ENCODE measurements at regions not wholly inside any gene's neighbourhood (a gene's known extent, or its start where the extent isn't known, plus 50 kb on each side); places are given as distances from the start of the nearest gene placed in this dataset.
"Not testable (repeated sequence)": the region's sequence is repeated elsewhere in the genome, so short reads cannot be mapped to it uniquely, and the experiment has no call there.

DNA sequence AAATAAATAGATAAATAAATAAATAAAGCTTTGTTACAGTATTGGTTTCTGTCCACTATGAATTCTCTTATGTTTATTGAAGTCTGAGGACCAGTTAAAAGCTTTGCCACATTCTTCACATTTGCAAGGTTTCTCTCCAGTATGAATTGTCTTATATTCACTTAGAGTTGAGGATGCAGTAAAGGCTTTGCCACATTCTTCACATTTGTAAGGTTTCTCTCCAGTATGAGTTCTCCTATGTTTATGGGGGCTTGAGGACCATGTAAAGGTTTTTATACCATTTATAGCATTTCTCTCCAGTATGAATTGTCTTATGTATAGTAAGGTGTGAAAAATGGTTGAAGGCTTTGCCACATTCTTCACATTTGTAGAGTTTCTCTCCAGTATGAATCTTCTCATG, 168.3 kb downstream of the ZNF737 start:
- H3K4me3 ChIP-seq (ENCODE audit: low read depth, low read length): no peak overlapping the region

DNA sequence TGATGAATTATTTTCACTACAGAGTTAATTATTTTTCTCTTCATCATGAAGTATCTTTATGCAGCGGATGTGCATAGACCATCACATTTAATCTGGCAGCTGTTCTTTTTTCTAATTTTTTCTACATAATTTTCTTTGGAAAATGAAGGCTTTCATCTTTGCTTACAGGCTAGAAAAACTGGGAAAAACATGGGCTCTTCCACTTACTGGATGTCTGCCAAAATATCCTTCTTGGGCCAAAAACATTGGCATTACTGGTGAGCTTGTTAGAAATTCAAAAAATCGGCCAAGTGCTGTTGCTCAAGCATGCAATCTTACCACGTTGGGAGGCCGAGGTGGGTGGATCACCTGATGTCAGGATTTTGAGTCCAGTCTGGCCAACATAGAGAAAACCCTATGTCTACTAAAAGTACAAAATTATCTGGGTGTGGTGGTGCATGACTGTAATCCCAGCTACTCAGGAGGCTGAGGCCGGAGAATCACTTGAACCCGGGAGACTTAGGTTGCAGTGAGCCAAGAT, 176.8 kb downstream of the ZNF737 start:
- H3K4me3 ChIP-seq (ENCODE audit: low read depth, low read length): no peak overlapping the region

DNA sequence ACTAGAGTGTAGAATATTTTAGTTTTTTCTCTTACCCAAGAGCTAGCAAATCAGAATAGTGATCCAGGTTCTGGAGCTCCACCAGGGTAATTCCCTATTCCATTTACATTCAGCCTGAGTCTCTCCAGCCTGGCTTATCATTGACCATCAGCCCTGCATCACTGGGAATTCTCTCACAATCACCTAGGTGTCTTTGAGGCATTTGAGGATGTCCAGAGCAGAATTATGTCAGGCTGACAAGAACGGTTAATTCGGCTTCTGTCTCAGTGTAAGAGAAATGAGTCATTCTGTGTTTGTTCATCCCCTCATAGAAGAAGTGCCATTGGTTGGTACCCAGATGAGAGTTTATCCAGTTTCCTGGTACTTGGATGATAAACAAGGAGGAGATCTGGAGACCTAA, 180.5 kb downstream of the ZNF737 start:
- H3K4me3 ChIP-seq (ENCODE audit: low read depth, low read length): no peak overlapping the region

DNA sequence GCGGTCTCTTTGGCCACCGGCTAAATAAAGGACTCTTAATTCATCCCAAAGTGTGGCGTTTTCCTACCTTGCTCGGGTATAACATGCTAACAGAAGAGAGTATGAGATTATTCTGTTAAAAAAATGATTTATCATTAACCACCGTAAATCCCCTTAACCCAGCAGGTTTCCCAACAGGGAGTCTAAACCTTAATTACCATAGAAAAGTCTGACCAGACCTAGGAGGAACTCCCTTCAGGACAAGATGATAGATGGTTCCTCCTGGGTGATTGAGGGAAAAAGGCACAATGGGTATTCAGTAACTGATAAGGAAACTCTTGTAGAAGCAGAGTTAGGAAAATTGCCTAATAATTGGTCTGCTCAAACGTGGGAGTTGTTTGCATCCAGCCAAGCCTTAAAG, 193.7 kb downstream of the ZNF737 start:
- H3K4me3 ChIP-seq (ENCODE audit: low read depth, low read length): no peak overlapping the region

DNA sequence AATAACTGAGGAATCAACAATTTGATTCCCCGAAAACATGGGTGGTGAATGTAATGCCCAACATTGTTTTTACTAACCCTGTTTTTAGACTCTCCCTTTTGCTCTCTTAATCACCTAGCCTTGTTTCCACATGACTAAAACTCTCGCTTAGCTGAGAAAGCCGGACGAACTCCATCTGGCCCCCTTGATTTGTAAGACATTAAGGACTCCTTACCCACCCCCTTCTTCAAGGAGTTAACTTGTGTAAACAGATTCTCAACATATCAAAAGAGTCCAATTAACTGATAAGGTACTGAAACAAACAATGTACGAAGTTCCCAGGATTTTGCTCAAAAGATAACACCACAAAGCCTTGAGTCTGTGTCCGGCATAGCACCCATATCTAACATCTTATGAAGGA, 194.3 kb downstream of the ZNF737 start:
- not testable (repeated sequence) for H3K4me3 ChIP-seq (ENCODE audit: low read depth, low read length)

DNA sequence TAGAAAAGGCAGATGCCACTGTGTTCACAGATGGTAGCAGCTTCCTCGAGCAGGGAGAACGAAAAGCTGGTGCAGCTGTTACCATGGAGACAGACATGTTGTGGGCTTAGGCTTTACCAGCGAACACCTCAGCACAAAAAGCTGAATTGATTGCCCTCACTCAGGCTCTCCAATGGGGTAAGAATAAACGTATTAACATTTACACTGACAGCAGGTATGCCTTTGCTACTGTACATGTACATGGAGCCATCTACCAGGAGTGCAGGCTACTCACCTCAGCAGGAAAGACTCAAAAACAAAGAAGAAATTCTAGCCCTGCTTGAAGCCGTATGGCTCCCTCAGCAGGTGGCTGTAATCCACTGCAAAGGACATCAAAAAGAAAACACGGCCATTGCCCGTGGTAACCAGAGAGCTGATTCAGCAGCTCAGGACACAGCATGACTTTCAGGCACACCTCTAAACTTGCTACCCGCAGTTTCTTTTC, 197.7 kb downstream of the ZNF737 start:
- H3K4me3 ChIP-seq (ENCODE audit: low read depth, low read length): no peak overlapping the region

DNA sequence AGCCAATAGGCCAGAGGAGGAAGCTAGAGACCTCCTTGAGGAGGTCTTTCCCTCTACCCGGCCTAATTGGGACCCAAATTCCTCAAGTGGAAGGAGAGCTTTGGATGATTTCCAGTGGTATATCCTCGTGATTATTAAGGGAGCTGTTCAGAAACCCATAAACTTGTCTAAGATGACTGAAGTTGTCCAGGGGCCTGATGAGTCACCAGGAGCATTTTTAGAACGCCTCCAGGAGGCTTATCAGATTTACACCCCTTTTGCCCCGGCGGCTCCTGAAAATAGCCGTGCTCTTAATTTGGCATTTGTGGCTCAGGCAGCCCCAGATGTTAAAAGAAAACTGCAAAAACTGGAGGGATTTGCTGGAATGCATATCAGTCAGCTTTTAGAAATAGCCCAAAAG, 198.1 kb downstream of the ZNF486 start:
- H3K4me3 ChIP-seq (ENCODE audit: low read depth, low read length): no peak overlapping the region

DNA sequence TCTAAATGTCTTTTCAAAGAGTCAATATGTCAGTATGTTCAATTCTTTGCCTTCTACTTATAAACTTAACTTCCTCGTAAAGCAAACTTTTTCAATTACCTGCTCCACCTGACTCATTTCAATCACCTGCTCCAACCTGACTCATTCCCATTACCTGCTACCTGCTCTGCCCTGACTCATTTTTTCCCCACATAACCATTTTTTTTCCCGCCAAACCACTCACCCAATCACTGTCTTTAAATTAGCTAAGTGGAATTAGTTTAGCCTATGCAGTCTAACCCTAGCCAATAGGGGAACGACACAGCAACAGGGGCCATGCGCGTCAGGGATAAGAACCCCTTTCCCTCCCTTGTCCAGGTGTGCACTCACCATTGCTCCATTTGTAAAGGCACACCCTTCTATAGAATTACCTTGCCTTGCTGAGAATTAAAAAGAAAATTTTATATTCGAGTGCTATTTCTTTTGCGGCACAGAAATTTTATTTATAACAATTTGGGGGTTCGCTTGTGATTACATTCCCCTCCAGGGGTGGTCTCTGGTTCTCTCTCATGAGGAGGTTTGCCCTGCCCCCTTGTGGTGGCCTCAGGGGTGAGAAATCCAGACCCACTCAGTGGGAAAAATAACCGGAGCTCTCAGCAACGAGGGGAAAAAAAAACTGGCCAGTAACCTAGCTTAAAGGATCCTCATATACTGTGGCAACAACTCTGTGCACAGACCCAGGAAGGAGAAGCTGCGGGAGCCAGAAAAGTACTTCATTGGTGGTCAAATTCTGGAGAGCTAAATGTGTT, 193.1 kb downstream of the ZNF486 start:
- H3K4me3 ChIP-seq (ENCODE audit: low read depth, low read length): no peak overlapping the region

DNA sequence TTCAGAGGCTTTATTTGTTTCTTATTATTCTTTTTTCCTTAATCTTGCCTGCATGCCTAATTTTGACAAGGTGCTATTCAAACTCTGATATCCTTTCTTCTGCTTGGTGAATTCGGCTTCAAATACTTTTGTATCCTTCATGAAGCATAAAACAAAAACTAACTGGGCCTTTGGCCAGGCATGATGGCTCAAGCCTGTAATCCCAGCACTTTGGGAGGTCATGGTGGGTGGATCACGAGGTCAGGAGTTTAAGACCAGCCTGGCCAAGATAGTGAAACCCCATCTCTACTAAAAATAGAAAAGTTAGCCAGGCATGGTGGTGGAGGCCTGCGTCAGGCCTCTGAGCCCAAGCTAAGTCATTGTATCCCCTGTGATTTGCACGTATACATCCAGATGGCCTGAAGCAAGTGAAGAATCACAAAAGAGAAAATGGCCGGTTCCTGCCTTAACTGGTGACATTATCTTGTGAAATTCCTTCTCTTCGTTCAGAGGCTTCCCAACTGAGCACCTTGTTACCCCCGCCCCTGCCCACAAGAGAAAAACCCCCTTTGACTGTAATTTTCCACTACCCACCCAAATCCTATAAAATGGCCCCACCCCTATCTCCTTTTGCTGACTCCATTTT, 191.9 kb downstream of the ZNF486 start:
- H3K4me3 ChIP-seq (ENCODE audit: low read depth, low read length): not testable (repeated sequence)

DNA sequence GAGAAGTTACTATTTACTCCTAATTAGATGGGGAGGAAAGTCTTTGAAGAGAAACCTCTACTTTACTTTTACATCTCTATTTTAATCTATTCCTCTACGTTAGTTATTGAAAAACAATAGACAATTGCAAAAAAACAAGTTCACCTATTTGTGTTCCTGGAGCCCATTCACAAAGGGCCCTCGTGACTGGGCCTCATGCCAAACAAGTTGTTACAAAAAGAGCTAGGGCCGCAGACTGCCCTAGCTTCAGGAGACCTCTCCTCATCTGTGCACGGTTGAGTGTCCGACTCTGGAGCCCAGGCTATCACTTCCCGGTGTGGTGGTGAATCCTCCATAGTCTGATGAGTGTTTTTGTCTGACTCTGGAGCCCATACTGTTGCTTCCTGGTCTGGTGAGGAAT, 190.9 kb downstream of the ZNF486 start:
- H3K4me3 ChIP-seq (ENCODE audit: low read depth, low read length): no peak overlapping the region

DNA sequence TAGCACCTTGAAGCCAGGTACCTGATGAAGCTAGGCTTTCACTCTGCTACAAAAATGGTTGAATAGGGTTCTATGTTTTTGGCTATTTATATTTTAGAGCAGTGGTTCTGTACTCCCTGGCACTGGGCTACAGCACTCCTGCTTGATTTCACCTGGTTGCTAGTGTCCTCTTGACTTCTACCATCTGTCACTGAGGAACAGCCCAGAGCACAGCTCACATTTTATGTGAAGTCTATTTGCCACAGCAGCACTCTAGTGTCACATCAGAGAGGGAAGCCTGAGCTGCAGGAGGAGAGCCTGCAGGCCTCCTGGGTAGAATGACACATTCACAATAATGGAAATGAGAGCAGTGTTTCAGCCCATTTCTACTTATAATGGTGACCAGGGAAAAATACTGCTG, 184.2 kb downstream of the ZNF486 start:
- H3K4me3 ChIP-seq (ENCODE audit: low read depth, low read length): no peak overlapping the region

DNA sequence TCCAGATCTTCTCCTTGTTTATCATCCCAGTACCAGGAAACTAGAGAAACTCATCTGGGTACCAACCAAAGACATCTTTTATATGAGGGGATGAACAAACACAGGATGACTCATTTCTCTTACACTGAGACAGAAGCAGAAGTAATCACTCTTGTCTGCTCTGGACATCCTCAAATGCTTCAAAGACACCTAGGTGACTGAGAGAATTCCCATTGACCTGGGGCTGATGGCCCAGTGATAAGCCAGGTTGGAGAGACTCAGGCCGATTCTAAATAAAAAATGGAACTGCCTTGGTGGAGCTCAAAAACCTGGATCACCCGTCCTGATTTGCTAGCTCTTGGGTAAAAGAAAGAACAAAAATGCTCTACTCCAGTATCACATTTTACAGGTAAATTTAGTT, 182.2 kb downstream of the ZNF486 start:
- H3K4me3 ChIP-seq (ENCODE audit: low read depth, low read length): no peak overlapping the region

DNA sequence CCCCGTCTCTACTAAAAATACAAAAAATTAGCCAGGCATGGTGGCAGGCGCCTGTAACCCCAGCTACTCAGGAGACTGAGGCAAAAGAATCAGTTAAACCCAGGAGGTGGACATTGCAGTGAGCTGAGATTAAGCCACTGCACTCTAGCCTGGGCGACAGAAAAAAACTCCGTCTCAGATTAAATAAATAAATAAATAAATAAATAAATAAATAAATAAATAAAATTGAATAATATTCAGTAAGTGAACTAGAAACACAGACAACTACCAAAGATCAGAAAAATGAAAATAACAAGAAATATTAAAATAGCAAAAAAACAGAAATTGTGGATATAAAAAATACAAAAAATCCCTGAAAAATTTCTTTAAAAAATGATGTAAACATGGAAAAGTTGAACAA, 172.4 kb downstream of the ZNF486 start:
- H3K4me3 ChIP-seq (ENCODE audit: low read depth, low read length): no peak overlapping the region

DNA sequence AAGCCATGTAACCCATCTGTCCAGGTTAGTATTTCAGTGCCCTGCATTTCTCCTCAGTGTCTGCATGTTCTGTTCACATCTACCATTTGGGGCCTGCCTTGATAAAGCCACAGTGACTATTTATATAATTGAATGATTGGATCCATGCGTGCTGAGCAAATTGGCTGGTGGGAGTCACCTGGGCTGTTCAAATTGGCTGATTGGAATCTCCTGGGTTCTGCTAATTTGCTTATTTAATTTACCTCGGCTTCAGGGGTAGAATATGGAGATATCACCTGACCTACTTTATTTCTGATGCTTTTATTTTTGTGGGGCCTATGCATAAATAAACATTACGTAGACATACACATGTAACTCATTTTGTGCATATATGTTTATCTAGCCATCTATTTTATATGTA, 167.7 kb downstream of the ZNF486 start:
- H3K4me3 ChIP-seq (ENCODE audit: low read depth, low read length): no peak overlapping the region

DNA sequence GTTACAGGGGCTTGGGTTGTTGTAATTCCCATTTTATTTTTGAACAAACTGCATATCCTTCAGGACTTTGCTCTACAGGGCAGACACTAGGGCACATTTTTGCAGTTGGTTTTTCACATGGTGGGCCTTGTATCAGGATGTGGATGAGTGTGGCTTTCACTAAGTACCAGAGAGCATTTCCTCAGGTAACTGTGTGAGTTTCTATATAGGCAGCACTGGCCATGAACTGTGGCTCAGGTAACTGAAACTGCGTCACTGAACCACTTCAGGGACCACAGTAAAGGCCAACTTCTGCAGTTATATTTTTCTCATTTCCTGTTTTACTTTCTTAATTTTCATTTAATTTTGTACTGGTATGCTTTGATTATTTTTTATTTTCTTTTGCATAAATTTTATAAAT, 166.5 kb downstream of the ZNF486 start:
- H3K4me3 ChIP-seq (ENCODE audit: low read depth, low read length): no peak overlapping the region

DNA sequence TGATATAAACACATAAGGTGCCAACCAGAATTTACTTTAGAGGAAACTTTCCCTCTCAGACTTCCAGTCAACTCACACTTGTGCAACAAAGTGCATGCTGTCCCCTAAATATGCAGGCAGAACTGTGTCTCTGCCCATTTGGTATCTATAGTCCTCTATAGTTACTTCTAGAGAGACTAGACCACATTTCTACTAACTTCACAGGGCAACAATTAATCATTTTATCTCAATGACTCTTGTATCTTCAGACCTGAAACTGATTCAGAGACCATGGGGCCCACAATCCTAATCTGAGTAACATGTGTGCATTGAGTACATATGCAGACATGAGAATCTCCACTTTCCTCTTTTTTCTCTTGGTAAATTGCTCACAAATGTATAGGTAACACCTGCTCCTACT, 158.1 kb downstream of the ZNF486 start:
- H3K4me3 ChIP-seq (ENCODE audit: low read depth, low read length): no peak overlapping the region

DNA sequence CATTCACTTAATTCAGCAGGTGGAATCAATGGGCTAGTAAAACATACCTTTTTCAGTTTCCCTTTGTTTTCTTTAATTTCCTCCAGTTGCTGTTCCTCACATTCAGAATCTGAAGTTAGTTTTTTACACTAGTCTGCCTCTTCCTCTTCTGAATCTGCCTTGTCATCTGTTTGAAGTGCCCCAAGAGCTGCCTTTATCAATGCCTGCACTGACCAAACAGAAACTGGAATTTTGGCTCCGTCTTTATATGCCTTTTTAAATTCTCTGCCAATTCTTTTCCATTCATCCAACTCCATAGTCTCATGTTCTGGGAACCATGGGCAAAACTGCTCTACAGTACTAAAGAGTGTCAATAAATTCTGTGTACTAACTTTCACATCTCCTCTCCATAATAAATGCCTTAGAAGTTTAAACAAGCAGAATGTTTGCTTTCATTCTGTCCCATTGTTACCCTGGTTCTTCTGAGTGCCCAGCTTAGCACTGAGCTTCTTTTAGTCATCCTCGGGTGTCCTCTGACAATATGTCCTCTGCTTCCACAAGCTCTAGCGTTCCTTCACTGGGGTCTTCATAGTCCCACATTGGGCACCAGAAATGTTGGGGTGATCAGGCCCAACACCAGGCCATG, 154.2 kb downstream of the ZNF486 start:
- H3K4me3 ChIP-seq (ENCODE audit: low read depth, low read length): no peak overlapping the region

DNA sequence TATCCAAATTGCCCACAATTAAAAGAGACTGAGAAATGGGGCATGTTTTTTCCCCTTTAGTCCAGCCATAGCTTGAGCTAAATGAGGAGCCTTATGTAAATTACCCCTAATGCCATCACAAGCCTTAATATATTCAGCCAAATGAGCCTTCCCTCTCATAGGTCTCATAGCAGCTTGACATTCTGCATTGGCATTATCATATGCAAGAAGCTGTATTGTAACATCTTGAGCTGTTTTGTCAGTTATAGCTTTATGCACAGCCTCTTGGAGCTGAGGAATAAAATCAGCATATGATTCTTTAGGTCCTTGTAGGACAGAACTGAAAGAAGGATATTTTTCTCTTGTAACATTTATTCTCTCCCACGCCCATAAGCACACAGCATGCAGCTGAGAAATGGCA, 153.2 kb downstream of the ZNF486 start:
- H3K4me3 ChIP-seq (ENCODE audit: low read depth, low read length): no peak overlapping the region

DNA sequence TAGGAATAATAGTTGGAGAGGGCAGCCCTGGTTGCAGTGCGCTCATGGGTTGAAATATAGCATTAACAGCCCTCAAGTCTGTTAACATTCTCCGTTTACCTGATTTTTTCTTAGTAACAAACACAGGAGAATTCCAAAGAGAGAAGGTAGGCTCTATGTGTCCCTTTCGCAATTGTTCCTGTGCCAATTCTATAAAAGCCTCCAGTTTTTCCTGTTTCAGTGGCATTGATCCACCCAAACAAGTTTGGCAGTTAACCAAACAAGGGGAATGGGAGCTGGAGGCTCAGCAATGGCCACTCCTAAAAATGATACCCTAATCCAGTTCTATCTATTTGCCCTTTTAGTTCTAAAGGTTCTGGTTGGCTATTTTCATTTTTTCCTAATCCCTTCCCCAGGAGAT, 151.6 kb downstream of the ZNF486 start:
- no peak overlapping the region for H3K4me3 ChIP-seq (ENCODE audit: low read depth, low read length)

DNA sequence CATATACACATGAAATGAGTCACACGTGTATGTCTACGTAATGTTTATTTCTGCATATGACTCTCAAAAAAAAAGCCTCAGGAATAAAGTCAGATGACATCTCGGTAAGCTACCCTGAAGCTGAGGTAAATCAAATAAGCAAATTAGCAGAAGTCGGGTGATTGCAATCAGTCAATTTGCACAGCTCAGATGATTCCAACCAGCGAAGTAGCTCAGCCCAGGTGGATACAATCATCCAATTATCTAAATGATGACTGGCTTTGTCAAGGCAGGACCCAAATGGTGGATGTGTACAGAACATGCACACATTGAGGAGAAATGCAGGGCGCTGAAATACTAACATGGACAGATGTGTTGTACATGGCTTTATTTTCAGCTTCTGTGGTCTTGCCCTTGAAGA, 148.5 kb downstream of the ZNF486 start:
- no peak overlapping the region for H3K4me3 ChIP-seq (ENCODE audit: low read depth, low read length)

DNA sequence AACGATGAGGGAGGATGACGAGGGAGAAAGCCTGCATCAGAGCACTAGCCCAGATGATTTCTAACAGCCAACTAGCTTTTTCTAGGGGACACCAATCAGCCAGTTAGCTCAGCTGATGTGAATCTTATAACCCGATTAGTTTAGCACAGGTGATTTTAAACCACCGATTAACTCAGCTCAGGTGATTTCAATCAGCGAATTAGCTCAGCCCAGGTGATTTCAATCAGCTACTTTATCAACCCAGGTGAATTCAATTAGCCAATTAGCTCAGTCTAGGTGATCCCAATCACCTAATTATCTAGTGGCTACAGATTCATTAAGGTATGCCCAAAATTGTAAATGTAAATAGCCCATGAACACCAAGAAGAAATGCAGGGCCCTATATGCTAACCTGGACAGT, 146.9 kb downstream of the ZNF486 start:
- no peak overlapping the region for H3K4me3 ChIP-seq (ENCODE audit: low read depth, low read length)

DNA sequence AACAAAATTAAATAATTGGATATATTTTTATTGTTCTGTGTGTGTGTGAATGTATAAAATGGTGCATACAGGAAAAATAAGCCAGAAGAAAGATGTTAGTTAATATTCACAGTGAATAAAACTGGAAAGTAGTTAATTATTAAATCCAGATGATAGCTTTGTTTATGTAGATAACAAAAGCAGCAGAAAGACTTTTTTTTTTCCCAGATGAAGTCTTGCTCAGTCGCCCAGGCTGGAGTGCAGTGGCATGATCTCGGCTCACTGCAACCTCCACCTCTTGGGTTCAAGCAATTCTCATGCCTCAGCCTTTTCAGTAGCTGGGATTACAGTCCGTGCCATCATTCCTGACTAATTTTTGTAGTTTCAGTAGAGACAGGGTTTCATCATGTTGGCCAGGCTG, 140.1 kb downstream of the ZNF486 start:
- H3K4me3 ChIP-seq (ENCODE audit: low read depth, low read length): no peak overlapping the region
